ENCODE measurements at regions not wholly inside any gene's neighbourhood (a gene's known extent, or its start where the extent isn't known, plus 50 kb on each side); places are given as distances from the start of the nearest gene placed in this dataset.

DNA sequence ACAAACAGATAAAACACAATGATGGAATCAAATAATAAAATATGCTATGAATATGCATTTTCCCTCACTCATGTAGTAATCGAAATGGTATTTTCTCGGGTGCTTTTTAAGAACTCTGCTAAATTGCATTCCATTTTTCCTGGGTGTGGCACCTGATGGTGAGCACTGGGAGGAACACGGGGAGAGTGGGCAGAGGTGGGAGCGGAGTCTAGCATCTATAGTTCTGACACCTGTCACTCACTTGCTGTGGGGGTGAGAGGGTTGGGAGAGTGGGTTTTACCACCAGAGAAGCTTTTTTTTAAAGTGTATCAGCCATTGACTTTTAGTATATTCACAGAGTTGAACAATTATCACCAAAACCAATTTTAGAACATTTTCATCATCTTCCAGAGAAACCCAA, 73.4 kb upstream of the PGBD5 start:
- no peaks in the 10 kb centered on the region for H3K27me3 ChIP-seq
- H3K9me3 ChIP-seq = no peaks in the 10 kb centered on the region
- no peaks in the 10 kb centered on the region for H3K36me3 ChIP-seq
- intact Hi-C loops (cut with DNase I) = no loop called here
- DNase-seq = no peak
- no peak overlapping the region for H3K27ac ChIP-seq
- no peak for TF ChIP-seq CTCF (IDR thresholded peaks at IDR 0.05)
- no peak overlapping the region for H3K4me3 ChIP-seq
- H3K4me1 ChIP-seq = no peaks in the 10 kb centered on the region
- no peak overlapping the region for H3K9ac ChIP-seq (ENCODE audit: low read depth in 2 of 2, low read length in 2 of 2)

DNA sequence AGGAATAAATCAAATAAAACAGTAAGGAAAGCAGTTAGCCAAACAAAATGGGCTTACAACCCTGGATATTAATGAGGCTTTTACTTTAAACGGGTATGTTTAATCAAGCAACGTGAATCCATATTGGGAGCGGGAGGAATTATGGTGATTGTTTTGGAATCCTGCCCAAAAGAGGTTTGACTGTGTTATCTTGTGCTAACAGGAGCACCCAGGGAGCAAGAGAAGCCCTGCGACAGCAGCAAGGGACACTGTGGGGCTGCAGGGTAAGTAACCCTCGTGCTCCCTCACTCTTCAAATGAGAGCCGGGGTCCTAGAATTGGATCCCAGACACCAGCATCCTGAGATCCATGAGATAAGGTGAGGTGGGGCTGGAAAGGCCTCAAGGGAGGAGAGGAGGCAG, 72.6 kb upstream of the PGBD5 start:
- Histone ChIP-seq H3K9ac (ENCODE audit: low read depth in 2 of 2, low read length in 2 of 2) (no peak overlapping the region), H3K27ac (no peak overlapping the region), H3K9me3 (no peaks in the 10 kb centered on the region), H3K36me3 (no peaks in the 10 kb centered on the region), H3K27me3 (no peaks in the 10 kb centered on the region), H3K4me3 (no peak overlapping the region), H3K4me1 (no peaks in the 10 kb centered on the region)
- no peak for TF ChIP-seq CTCF (IDR thresholded peaks at IDR 0.05)
- intact Hi-C loops (cut with DNase I) = no loop called here
- peak; percentile 45 for DNase-seq

DNA sequence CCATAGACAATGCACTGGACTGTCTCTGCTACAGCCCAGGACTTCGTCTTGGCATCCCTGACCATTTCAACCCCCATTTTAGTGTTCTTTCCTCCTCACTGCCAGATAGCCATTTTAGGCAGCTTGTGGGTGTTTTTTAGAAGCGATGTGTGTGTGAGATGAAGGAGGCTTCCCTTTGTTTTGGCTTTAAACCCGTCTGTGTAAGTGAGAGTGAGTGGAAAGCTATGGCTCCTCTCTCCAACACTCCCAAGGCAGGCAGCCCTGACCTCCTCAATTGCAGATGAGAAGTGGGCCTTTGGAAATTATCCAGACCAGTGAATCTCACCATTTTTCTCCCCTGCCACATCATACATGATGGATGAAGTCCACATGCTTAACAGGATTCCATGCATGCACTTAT, 70.3 kb upstream of the PGBD5 start:
- H3K4me3 ChIP-seq = no peak overlapping the region
- intact Hi-C loops (cut with DNase I) = no loop called here
- H3K36me3 ChIP-seq = no peaks in the 10 kb centered on the region
- no peaks in the 10 kb centered on the region for H3K9me3 ChIP-seq
- H3K27me3 ChIP-seq = no peaks in the 10 kb centered on the region
- no peak for TF ChIP-seq CTCF (IDR thresholded peaks at IDR 0.05)
- H3K4me1 ChIP-seq = no peaks in the 10 kb centered on the region
- no peak overlapping the region for H3K9ac ChIP-seq (ENCODE audit: low read depth in 2 of 2, low read length in 2 of 2)
- DNase-seq = no peak
- no peak overlapping the region for H3K27ac ChIP-seq

DNA sequence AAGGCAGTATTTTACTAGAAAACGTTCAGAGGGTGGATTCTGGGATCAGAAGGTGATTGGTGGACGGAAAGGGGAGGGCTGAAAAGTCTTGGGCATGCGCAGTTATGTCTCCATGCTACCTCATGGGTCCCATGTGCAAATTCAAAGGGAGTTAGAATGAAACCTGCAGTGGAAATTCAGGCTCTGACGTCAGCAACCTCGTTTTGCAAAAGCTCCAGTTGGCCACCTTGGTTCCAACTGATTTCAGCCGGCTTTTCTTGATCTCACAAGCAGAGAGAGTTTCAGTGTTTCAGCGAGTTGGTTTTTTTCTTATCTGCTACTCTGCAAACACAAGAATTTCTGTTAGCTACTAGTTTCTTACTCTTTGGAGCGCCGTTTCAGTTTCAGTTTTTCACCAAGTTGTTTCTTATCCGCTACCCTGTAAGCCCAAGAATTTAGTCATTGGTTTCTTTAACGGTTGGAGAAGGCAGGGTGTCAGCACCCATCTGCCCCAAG, 69.8 kb upstream of the PGBD5 start:
- intact Hi-C loops (cut with DNase I) = no loop called here
- no peak for TF ChIP-seq CTCF (IDR thresholded peaks at IDR 0.05)
- Histone ChIP-seq H3K9me3 (no peaks in the 10 kb centered on the region), H3K4me1 (no peaks in the 10 kb centered on the region), H3K9ac (ENCODE audit: low read depth in 2 of 2, low read length in 2 of 2) (no peak overlapping the region), H3K4me3 (no peak overlapping the region), H3K27ac (no peak overlapping the region), H3K27me3 (no peaks in the 10 kb centered on the region), H3K36me3 (no peaks in the 10 kb centered on the region)
- no peak for DNase-seq

DNA sequence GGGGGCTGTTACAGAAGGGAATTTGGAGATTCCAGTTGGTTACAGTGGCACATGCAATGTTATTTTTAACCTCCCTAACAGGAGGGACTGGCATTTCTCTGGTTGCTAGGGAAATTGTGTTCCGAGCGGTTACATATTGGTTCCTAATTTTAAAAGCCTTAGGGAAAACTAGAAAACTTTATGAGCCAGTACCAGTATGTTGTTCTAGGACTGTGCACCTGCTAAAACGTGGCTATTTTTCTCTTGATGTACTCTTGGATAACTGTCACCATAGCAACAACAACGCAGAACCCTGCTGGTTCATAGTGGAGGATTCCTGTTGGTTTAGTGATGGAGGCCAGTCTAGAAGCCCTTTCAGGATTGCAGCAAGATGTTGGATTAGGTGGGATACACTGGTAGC, 68.9 kb upstream of the PGBD5 start:
- no peaks in the 10 kb centered on the region for H3K9me3 ChIP-seq
- no peak overlapping the region for H3K4me3 ChIP-seq
- no peaks in the 10 kb centered on the region for H3K4me1 ChIP-seq
- no peak for DNase-seq
- H3K27me3 ChIP-seq = no peaks in the 10 kb centered on the region
- H3K9ac ChIP-seq (ENCODE audit: low read depth in 2 of 2, low read length in 2 of 2) = no peak overlapping the region
- H3K27ac ChIP-seq = no peak overlapping the region
- no peaks in the 10 kb centered on the region for H3K36me3 ChIP-seq
- intact Hi-C loops (cut with DNase I) = no loop called here
- no peak for TF ChIP-seq CTCF (IDR thresholded peaks at IDR 0.05)

DNA sequence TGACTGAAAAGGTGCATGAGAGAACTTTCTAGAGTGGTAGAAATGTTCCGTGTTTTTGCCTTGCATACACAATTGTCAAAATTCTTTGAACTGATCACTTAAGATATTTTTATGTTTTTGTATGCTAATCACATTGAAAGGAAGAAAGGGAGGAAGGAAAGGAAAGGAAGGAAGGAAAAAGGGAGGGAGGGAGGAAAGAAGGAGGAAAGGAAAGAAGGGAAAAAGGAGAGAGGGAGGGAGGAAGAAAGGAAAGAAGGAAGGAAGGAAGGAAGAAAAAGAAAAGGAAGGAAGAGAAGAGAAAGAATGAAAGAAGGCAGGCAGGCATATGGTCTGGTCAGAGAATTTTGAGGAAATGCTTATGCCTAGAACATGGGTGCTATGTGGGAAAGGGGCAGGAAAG, 68.4 kb upstream of the PGBD5 start:
- no peak for DNase-seq
- Histone ChIP-seq H3K4me3 (no peak overlapping the region), H3K36me3 (no peaks in the 10 kb centered on the region), H3K9me3 (no peaks in the 10 kb centered on the region), H3K9ac (ENCODE audit: low read depth in 2 of 2, low read length in 2 of 2) (no peak overlapping the region), H3K27ac (no peak overlapping the region), H3K4me1 (no peaks in the 10 kb centered on the region), H3K27me3 (no peaks in the 10 kb centered on the region)
- TF ChIP-seq CTCF (IDR thresholded peaks at IDR 0.05) = no peak
- intact Hi-C loops (cut with DNase I) = no loop called here
